Heart left ventricle (tissue), 13 donors: ENCODE measurements at regions not wholly inside any gene's neighbourhood (a gene's known extent, or its start where the extent isn't known, plus 50 kb on each side); places are given as distances from the start of the nearest gene placed in this dataset.

Experiments used
- POLR2A ChIP-seq, 2 donors: fragments of 450-650 bp; IDR thresholded peaks; one replicate each; pipeline ENCODE4 v1.6.1; 2017; ENCODE audit warnings: antibody characterized with exemption in 2 of 2, mild to moderate bottlenecking in 2 of 2, moderate library complexity in 2 of 2
- TF ChIP-seq, protein P1 (sequence below), 12 donors: fragments of 200-600 bp; sonication (generic) in 4 of 12; IDR thresholded peaks; one replicate each; pipeline versions ENCODE4 v1.5.0 to v1.8.0; 2018 to 2022; ENCODE audit warnings: antibody characterized with exemption in 12 of 12, mild to moderate bottlenecking in 5 of 12
- donor health status: ischemic (EF 13 %, LVEDD 7.1; RV severe dilation, severe dysfunction).
- donor health status: DM: no; HTN: yes; CAD: no.
- donor health status: DM: no; HTN: no; CAD: no.
- donor health status: ischemic (EF 25% LVEDD 6.9; RV normal size, moderate dysfunction).
- donor health status: ischemic (EF 25% LVEDD 5.7; RV mildly dilated, moderate dysfunction).
- donor health status: ischemic (EF 35%, LVEDD 5.7; RV mildly dilated, moderate dysfunction).
- donor health status: nonischemic (EF 11% LVEDD 7.7; RV severe dilation, severe dysfunction).
- donor health status: DM: yes; HTN: yes; CAD: no.
- donor health status: PGD.
- donor health status: ischemic (EF 29% LVEDD 5.4; RV normal size, mild dysfunction).
- donor health status: nonischemic (EF 23%, LVEDD 6.1; RV moderate dilation, normal function).

DNA sequence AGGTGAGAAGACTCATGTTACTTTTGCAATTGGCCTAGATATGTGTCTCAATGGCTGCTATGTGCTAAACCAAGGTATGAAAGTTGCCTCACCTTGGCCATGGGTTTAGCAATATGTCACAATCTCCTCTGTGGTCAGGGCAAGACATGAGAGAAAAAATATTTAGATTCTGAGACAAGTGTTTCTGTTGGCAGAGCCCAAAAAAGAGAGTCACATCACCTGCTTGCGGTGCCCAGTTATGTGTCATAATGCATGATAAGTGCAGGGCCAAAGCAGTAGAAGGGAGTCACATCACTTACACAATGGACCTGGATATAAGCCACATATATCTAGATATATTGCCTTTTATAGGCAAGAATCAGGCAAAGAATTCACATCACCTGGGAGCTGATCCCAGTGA, 894.1 kb upstream of the AMELY start:
- TF ChIP-seq, protein P1, sequence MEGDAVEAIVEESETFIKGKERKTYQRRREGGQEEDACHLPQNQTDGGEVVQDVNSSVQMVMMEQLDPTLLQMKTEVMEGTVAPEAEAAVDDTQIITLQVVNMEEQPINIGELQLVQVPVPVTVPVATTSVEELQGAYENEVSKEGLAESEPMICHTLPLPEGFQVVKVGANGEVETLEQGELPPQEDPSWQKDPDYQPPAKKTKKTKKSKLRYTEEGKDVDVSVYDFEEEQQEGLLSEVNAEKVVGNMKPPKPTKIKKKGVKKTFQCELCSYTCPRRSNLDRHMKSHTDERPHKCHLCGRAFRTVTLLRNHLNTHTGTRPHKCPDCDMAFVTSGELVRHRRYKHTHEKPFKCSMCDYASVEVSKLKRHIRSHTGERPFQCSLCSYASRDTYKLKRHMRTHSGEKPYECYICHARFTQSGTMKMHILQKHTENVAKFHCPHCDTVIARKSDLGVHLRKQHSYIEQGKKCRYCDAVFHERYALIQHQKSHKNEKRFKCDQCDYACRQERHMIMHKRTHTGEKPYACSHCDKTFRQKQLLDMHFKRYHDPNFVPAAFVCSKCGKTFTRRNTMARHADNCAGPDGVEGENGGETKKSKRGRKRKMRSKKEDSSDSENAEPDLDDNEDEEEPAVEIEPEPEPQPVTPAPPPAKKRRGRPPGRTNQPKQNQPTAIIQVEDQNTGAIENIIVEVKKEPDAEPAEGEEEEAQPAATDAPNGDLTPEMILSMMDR (IDR thresholded peaks at IDR 0.05): no peak
- TF ChIP-seq POLR2A (IDR thresholded peaks at IDR 0.05): no peak
